ENCODE measurements at regions not wholly inside any gene's neighbourhood (a gene's known extent, or its start where the extent isn't known, plus 50 kb on each side); places are given as distances from the start of the nearest gene placed in this dataset.

GRCh38 chr4:188872809-188873208 is 733.6 kb downstream of the TRIML1 start:
- TF ChIP-seq CTCF (IDR thresholded peaks at IDR 0.05 in 8 of 11, conservative IDR thresholded peaks at IDR 0.05 in 3 of 11) (no peak), POLR2A (IDR thresholded peaks at IDR 0.05) (no peak)

Measured in spleen (tissue), 7 donors.